ENCODE measurements at regions not wholly inside any gene's neighbourhood (a gene's known extent, or its start where the extent isn't known, plus 50 kb on each side); places are given as distances from the start of the nearest gene placed in this dataset.

- no peak for DNase-seq (ENCODE audit: low read depth)
Observed at GRCh38 chr13:107669391-107669993, 545.8 kb downstream of the LIG4 start.

- DNase-seq (ENCODE audit: low read depth): no peak
Observed at GRCh38 chr13:107665926-107666458, 549.3 kb downstream of the LIG4 start.

GRCh38 chr13:107650081-107650701 is 565.1 kb downstream of the LIG4 start:
- peak; percentile 50 for DNase-seq (ENCODE audit: low read depth)

- DNase-seq (ENCODE audit: low read depth): peak; percentile 34
Observed at GRCh38 chr13:107649079-107649478, 566.3 kb downstream of the LIG4 start.

- no peak for DNase-seq (ENCODE audit: low read depth)
Observed at GRCh38 chr13:107644136-107644535, 571.2 kb downstream of the LIG4 start.

GRCh38 chr13:107643615-107644014 is 571.7 kb downstream of the LIG4 start:
- no peak for DNase-seq (ENCODE audit: low read depth)

GRCh38 chr13:107642831-107643230 is 572.5 kb downstream of the LIG4 start:
- DNase-seq (ENCODE audit: low read depth): no peak

GRCh38 chr13:107641574-107641973 is 573.8 kb downstream of the LIG4 start:
- no peak for DNase-seq (ENCODE audit: low read depth)

- DNase-seq (ENCODE audit: low read depth): no peak
Observed at GRCh38 chr13:107625648-107626047, 589.7 kb downstream of the LIG4 start.

- no peak for DNase-seq (ENCODE audit: low read depth)
Observed at GRCh38 chr13:107617527-107617926, 597.8 kb downstream of the LIG4 start.

- DNase-seq (ENCODE audit: low read depth): no peak
Observed at GRCh38 chr13:107612376-107612775, 603.0 kb downstream of the LIG4 start.

GRCh38 chr13:107608736-107609135 is 606.6 kb downstream of the LIG4 start:
- DNase-seq (ENCODE audit: low read depth): no peak

- DNase-seq (ENCODE audit: low read depth): peak; percentile 34
Observed at GRCh38 chr13:107600971-107601370, 614.4 kb downstream of the LIG4 start.

- DNase-seq (ENCODE audit: low read depth): peak; percentile 20
Observed at GRCh38 chr13:107596306-107596705, 619.0 kb downstream of the LIG4 start.

- DNase-seq (ENCODE audit: low read depth): no peak
Observed at GRCh38 chr13:107590556-107590955, 624.8 kb downstream of the LIG4 start.

GRCh38 chr13:107587681-107588080 is 627.7 kb downstream of the LIG4 start:
- DNase-seq (ENCODE audit: low read depth): no peak

GRCh38 chr13:107586216-107586615 is 629.1 kb downstream of the LIG4 start:
- peak; percentile 11 for DNase-seq (ENCODE audit: low read depth)

GRCh38 chr13:107585469-107586180 is 629.7 kb downstream of the LIG4 start:
- DNase-seq (ENCODE audit: low read depth): peak; percentile 36

GRCh38 chr13:107582171-107582570 is 633.2 kb downstream of the LIG4 start:
- DNase-seq (ENCODE audit: low read depth): no peak

GRCh38 chr13:107580741-107581412 is 634.5 kb downstream of the LIG4 start:
- DNase-seq (ENCODE audit: low read depth): no peak

- DNase-seq (ENCODE audit: low read depth): no peak
Observed at GRCh38 chr13:107576430-107576829, 638.9 kb downstream of the LIG4 start.

GRCh38 chr13:107574517-107575210 is 640.7 kb downstream of the LIG4 start:
- DNase-seq (ENCODE audit: low read depth): no peak
